ENCODE measurements at regions not wholly inside any gene's neighbourhood (a gene's known extent, or its start where the extent isn't known, plus 50 kb on each side); places are given as distances from the start of the nearest gene placed in this dataset.

- TF ChIP-seq, protein P1, sequence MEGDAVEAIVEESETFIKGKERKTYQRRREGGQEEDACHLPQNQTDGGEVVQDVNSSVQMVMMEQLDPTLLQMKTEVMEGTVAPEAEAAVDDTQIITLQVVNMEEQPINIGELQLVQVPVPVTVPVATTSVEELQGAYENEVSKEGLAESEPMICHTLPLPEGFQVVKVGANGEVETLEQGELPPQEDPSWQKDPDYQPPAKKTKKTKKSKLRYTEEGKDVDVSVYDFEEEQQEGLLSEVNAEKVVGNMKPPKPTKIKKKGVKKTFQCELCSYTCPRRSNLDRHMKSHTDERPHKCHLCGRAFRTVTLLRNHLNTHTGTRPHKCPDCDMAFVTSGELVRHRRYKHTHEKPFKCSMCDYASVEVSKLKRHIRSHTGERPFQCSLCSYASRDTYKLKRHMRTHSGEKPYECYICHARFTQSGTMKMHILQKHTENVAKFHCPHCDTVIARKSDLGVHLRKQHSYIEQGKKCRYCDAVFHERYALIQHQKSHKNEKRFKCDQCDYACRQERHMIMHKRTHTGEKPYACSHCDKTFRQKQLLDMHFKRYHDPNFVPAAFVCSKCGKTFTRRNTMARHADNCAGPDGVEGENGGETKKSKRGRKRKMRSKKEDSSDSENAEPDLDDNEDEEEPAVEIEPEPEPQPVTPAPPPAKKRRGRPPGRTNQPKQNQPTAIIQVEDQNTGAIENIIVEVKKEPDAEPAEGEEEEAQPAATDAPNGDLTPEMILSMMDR (IDR thresholded peaks at IDR 0.05) = no peak
- TF ChIP-seq POLR2AphosphoS5 (IDR thresholded peaks at IDR 0.05) = no peak
Measured at GRCh38 chr6:1491025-1491424, 101.6 kb downstream of the FOXF2 start.
